H9 (cell line): ENCODE measurements at regions not wholly inside any gene's neighbourhood (a gene's known extent, or its start where the extent isn't known, plus 50 kb on each side); places are given as distances from the start of the nearest gene placed in this dataset.

Source experiments
- DNase-seq: peaks from one replicate; pipeline ENCODE4 v3.0.0-alpha.2; 2017
- H2AFZ ChIP-seq: one replicate; pipeline ENCODE4 v1.6.1; 2013; ENCODE audit warnings: mild to moderate bottlenecking, low read length, control low read depth, moderate library complexity
- H2AK5ac ChIP-seq: 2 replicates; pipeline ENCODE4 v1.6.1; 2013; ENCODE audit warnings: low read length, control low read depth, mixed read lengths; ENCODE audit not compliant: insufficient read length
- H2BK120ac ChIP-seq: one replicate; pipeline ENCODE4 v1.6.1; 2013; ENCODE audit warnings: low read depth, mild to moderate bottlenecking, low read length, control low read depth, inconsistent platforms; ENCODE audit not compliant: poor library complexity, severe bottlenecking
- H2BK12ac ChIP-seq: 2 replicates; pipeline ENCODE4 v1.6.1; 2013; ENCODE audit warnings: low read length, control low read depth, mixed read lengths, low read depth; ENCODE audit not compliant: insufficient read length
- H2BK15ac ChIP-seq: 2 replicates; pipeline ENCODE4 v1.6.1; 2013; ENCODE audit warnings: low read depth, low read length, control low read depth
- H2BK20ac ChIP-seq: one replicate; pipeline ENCODE4 v1.6.1; 2013; ENCODE audit warnings: low read depth, mild to moderate bottlenecking, low read length, control low read depth, inconsistent platforms; ENCODE audit not compliant: poor library complexity, severe bottlenecking
- H2BK5ac ChIP-seq: 2 replicates; pipeline ENCODE4 v1.6.1; 2013; ENCODE audit warnings: low read length, control low read depth, mixed read lengths; ENCODE audit not compliant: insufficient read length
- H3K14ac ChIP-seq: 2 replicates; pipeline ENCODE4 v1.6.1; 2013; ENCODE audit warnings: low read length, control low read depth; ENCODE audit not compliant: insufficient read depth
- H3K18ac ChIP-seq: 2 replicates; pipeline ENCODE4 v1.6.1; 2013; ENCODE audit warnings: low read depth, mild to moderate bottlenecking, mixed read lengths, low read length, control low read depth; ENCODE audit not compliant: insufficient read length
- H3K23ac ChIP-seq: 2 replicates; pipeline ENCODE4 v1.6.1; 2013; ENCODE audit warnings: low read length, control low read depth, mixed read lengths, low read depth; ENCODE audit not compliant: insufficient read length
- H3K23me2 ChIP-seq: 2 replicates; pipeline ENCODE4 v1.6.1; 2013; ENCODE audit warnings: low read depth, mild to moderate bottlenecking, mixed read lengths, low read length, control low read depth; ENCODE audit not compliant: insufficient read length, poor library complexity, severe bottlenecking
- H3K27ac ChIP-seq: 2 replicates; pipeline ENCODE4 v1.5.1; 2013; ENCODE audit warnings: low read length, control low read depth, mixed read lengths, low read depth; ENCODE audit not compliant: insufficient read length
- H3K27me3 ChIP-seq: 2 replicates; pipeline ENCODE4 v1.6.1; 2013; ENCODE audit warnings: low read length, control low read depth, inconsistent platforms; ENCODE audit not compliant: insufficient read depth
- H3K4ac ChIP-seq: 2 replicates; pipeline ENCODE4 v1.6.1; 2013; ENCODE audit warnings: low read depth, mild to moderate bottlenecking, control low read depth, inconsistent platforms, low read length, moderate library complexity
- H3K4me1 ChIP-seq: 2 replicates; pipeline ENCODE4 v1.6.1; 2013; ENCODE audit warnings: low read length, control low read depth, inconsistent platforms; ENCODE audit not compliant: insufficient read depth
- H3K4me2 ChIP-seq: 2 replicates; pipeline ENCODE4 v1.6.1; 2013; ENCODE audit warnings: low read length, control low read depth, mixed read lengths; ENCODE audit not compliant: insufficient read length, insufficient read depth
- H3K56ac ChIP-seq: 2 replicates; pipeline ENCODE4 v1.6.1; 2013; ENCODE audit warnings: low read depth, mild to moderate bottlenecking, mixed read lengths, low read length, control low read depth; ENCODE audit not compliant: insufficient read length
- H3K79me1 ChIP-seq: 2 replicates; pipeline ENCODE4 v1.6.1; 2013; ENCODE audit warnings: low read depth, mild to moderate bottlenecking, moderate library complexity, low read length, control low read depth, inconsistent platforms; ENCODE audit not compliant: insufficient read depth, poor library complexity, severe bottlenecking
- H3K79me2 ChIP-seq: 2 replicates; pipeline ENCODE4 v1.6.1; 2013; ENCODE audit warnings: low read length, control low read depth, inconsistent platforms; ENCODE audit not compliant: insufficient read depth
- H3K9ac ChIP-seq: 2 replicates; pipeline ENCODE4 v1.6.1; 2013; ENCODE audit warnings: low read length, control low read depth, mixed read lengths; ENCODE audit not compliant: insufficient read length; ENCODE audit errors: extremely low read depth
- H3K9me3 ChIP-seq: one replicate; pipeline ENCODE4 v1.6.1; 2013; ENCODE audit warnings: low read depth, low read length, inconsistent platforms; ENCODE audit not compliant: control insufficient read depth
- H3T11ph ChIP-seq: one replicate; pipeline ENCODE4 v1.6.1; 2013; ENCODE audit warnings: mild to moderate bottlenecking, low read length, control low read depth, inconsistent platforms
- H4K20me1 ChIP-seq: one replicate; pipeline ENCODE4 v1.6.1; 2013; ENCODE audit not compliant: control insufficient read depth, insufficient read length, insufficient read depth
- H4K5ac ChIP-seq: 2 replicates; pipeline ENCODE4 v1.6.1; 2013; ENCODE audit warnings: low read depth, mild to moderate bottlenecking, mixed read lengths, low read length, control low read depth; ENCODE audit not compliant: insufficient read length
- H4K8ac ChIP-seq: replicated peaks from 2 replicates; pipeline ENCODE4 v1.6.1; 2013; ENCODE audit warnings: low read length, control low read depth, mixed read lengths, low read depth; ENCODE audit not compliant: insufficient read length
- H4K91ac ChIP-seq: 2 replicates; pipeline ENCODE4 v1.6.1; 2013; ENCODE audit warnings: low read depth, mild to moderate bottlenecking, moderate library complexity, mixed read lengths, low read length, control low read depth; ENCODE audit not compliant: insufficient read length
- H3K27ac Mint-ChIP-seq, 3 experiments: 2 replicates in 2 of 3; 3 replicates in 1 of 3; pipeline ENCODE4 v1.8.0; 2020 to 2021; ENCODE audit warnings: mixed read lengths in 3 of 3, mild to moderate bottlenecking in 1 of 3, moderate library complexity in 1 of 3
- H3K27me3 Mint-ChIP-seq: 2 replicates; pipeline ENCODE4 v1.8.0; 2021; ENCODE audit warnings: low read depth, mild to moderate bottlenecking, moderate library complexity, mixed read lengths
- H3K36me3 Mint-ChIP-seq, 3 experiments: 2 replicates in 2 of 3; 3 replicates in 1 of 3; pipeline ENCODE4 v1.8.0; 2020 to 2021; ENCODE audit warnings: low read depth in 3 of 3, mixed read lengths in 3 of 3; ENCODE audit not compliant: insufficient read depth in 1 of 3
- H3K4me1 Mint-ChIP-seq, 2 experiments: 2 replicates each; pipeline ENCODE4 v1.8.0; 2020; ENCODE audit warnings: mixed read lengths in 2 of 2
- H3K4me3 Mint-ChIP-seq, 2 experiments: 2 replicates in 1 of 2; 3 replicates in 1 of 2; pipeline ENCODE4 v1.8.0; 2020 to 2021; ENCODE audit warnings: mild to moderate bottlenecking in 2 of 2, mixed read lengths in 2 of 2, moderate library complexity in 1 of 2
- H3K9me3 Mint-ChIP-seq, 2 experiments: 2 replicates in 1 of 2; 3 replicates in 1 of 2; pipeline ENCODE4 v1.8.0; 2020; ENCODE audit warnings: mild to moderate bottlenecking in 2 of 2, mixed read lengths in 2 of 2, moderate library complexity in 1 of 2
- CTCF ChIP-seq: fragments of 200-600 bp; sonication (generic); conservative IDR thresholded peaks from 3 replicates; pipeline ENCODE4 v1.8.0; 2021; ENCODE audit warnings: antibody characterized with exemption, mild to moderate bottlenecking

GRCh38 chr13:87893186-87893585, 222.0 kb downstream of the SLITRK5 start:
- no peak overlapping the region for H4K91ac ChIP-seq
- no peaks in the 10 kb centered on the region for H3K27me3 Mint-ChIP-seq
- H3K9me3 ChIP-seq = no peaks in the 10 kb centered on the region
- no peaks in the 10 kb centered on the region for H3K27me3 ChIP-seq
- no peak overlapping the region for H3K23ac ChIP-seq
- H3T11ph ChIP-seq = no peak overlapping the region
- no peak overlapping the region for H4K5ac ChIP-seq
- DNase-seq = no peak
- no peaks in the 10 kb centered on the region for H3K79me2 ChIP-seq
- H3K4ac ChIP-seq = no peak overlapping the region
- H3K4me1 Mint-ChIP-seq = peaks cover 0 to 3% of the 10 kb centered on the region in 2 experiments; a peak in 1 of 4 replicates
- no peak overlapping the region for H2BK5ac ChIP-seq
- H3K18ac ChIP-seq = no peak overlapping the region
- H3K56ac ChIP-seq = no peak overlapping the region
- H4K20me1 ChIP-seq = no peaks in the 10 kb centered on the region
- no peak overlapping the region for H2BK20ac ChIP-seq
- H3K14ac ChIP-seq = no peak overlapping the region
- no peak overlapping the region for H3K27ac Mint-ChIP-seq
- no peak overlapping the region for H2AK5ac ChIP-seq
- H3K9ac ChIP-seq = no peak overlapping the region
- no peaks in the 10 kb centered on the region for H3K23me2 ChIP-seq
- H3K27ac ChIP-seq = no peak overlapping the region
- H2BK15ac ChIP-seq = no peak overlapping the region
- H3K79me1 ChIP-seq = no peaks in the 10 kb centered on the region
- no peak overlapping the region for H2AFZ ChIP-seq
- no peak overlapping the region for H3K4me3 Mint-ChIP-seq
- TF ChIP-seq CTCF = no peak
- H3K4me2 ChIP-seq = no peak overlapping the region
- H3K9me3 Mint-ChIP-seq = no peaks in the 10 kb centered on the region
- no peak overlapping the region for H2BK12ac ChIP-seq
- H3K36me3 Mint-ChIP-seq = no peaks in the 10 kb centered on the region; a peak in 1 of 7 replicates
- no peaks in the 10 kb centered on the region for H3K4me1 ChIP-seq
- no peak overlapping the region for H4K8ac ChIP-seq
- no peak overlapping the region for H2BK120ac ChIP-seq
